CD4-positive, alpha-beta T cell (primary cell): ENCODE measurements at regions not wholly inside any gene's neighbourhood (a gene's known extent, or its start where the extent isn't known, plus 50 kb on each side); places are given as distances from the start of the nearest gene placed in this dataset.

Experiments
- ATAC-seq: fragments of 200-7000 bp; cut with Tn5 transposase; one replicate; pipeline ENCODE4 v1.10.0; 2022; ENCODE audit warnings: mild to moderate bottlenecking; ENCODE audit not compliant: poor library complexity
- CTCF ChIA-PET: fragments of 350-600 bp; sonication (Branson Sonifier 250); formaldehyde crosslinking; loops from one replicate; lab custom pipeline; 2021; ENCODE audit warnings: antibody characterized with exemption, inconsistent platforms; lab: Charles Lee
- POLR2A ChIA-PET: fragments of 350-600 bp; sonication (Branson Sonifier 250); formaldehyde crosslinking; loops from one replicate; lab custom pipeline; 2021; ENCODE audit warnings: antibody characterized with exemption, inconsistent platforms; lab: Charles Lee
- DNase-seq, 14 experiments: peaks; one replicate each; pipeline ENCODE4 v3.0.0-alpha.2; 2013 to 2020; ENCODE audit warnings: mixed read lengths in 2 of 14
- H3K27ac ChIP-seq, 2 donors: one replicate each; pipeline versions ENCODE4 v1.5.1 to v1.7.0; 2013; ENCODE audit warnings: low read length in 2 of 2, low read depth in 1 of 2, mild to moderate bottlenecking in 1 of 2
- H3K27me3 ChIP-seq, 2 experiments: 1 replicate in 1 of 2; 2 replicates in 1 of 2; pipeline versions ENCODE4 v1.6.1 to v1.7.0; 2013; ENCODE audit warnings: low read length in 2 of 2, control low read depth in 1 of 2, mild to moderate bottlenecking in 1 of 2, moderate library complexity in 1 of 2; ENCODE audit not compliant: insufficient read depth in 2 of 2, control insufficient read depth in 1 of 2
- H3K36me3 ChIP-seq: one replicate; pipeline ENCODE4 v1.6.1; 2013; ENCODE audit warnings: low read length, control low read depth; ENCODE audit not compliant: insufficient read depth
- H3K4me1 ChIP-seq: one replicate; pipeline ENCODE4 v1.6.1; 2013; ENCODE audit warnings: low read length, control low read depth; ENCODE audit not compliant: insufficient read depth
- H3K4me3 ChIP-seq: one replicate; pipeline ENCODE4 v1.5.1; 2013; ENCODE audit warnings: mild to moderate bottlenecking, low read length, moderate library complexity
- H3K9me3 ChIP-seq, 2 experiments: 1 replicate in 1 of 2; 2 replicates in 1 of 2; pipeline versions ENCODE4 v1.6.1 to v1.7.0; 2013; ENCODE audit warnings: low read length in 2 of 2, mild to moderate bottlenecking in 2 of 2, control low read depth in 1 of 2, moderate library complexity in 1 of 2; ENCODE audit not compliant: control insufficient read depth in 1 of 2, insufficient read depth in 1 of 2
- H3K27ac Mint-ChIP-seq: one replicate; pipeline ENCODE4 v1.8.0; 2020; ENCODE audit warnings: mixed read lengths
- H3K27me3 Mint-ChIP-seq: one replicate; pipeline ENCODE4 v1.8.0; 2021; ENCODE audit warnings: mixed read lengths
- H3K36me3 Mint-ChIP-seq: one replicate; pipeline ENCODE4 v1.8.0; 2021; ENCODE audit warnings: low read depth, mixed read lengths
- H3K4me1 Mint-ChIP-seq: one replicate; pipeline ENCODE4 v1.8.0; 2021; ENCODE audit warnings: low read depth, mixed read lengths
- H3K4me3 Mint-ChIP-seq: one replicate; pipeline ENCODE4 v1.8.0; 2020; ENCODE audit warnings: mild to moderate bottlenecking, mixed read lengths
- H3K9me3 Mint-ChIP-seq: one replicate; pipeline ENCODE4 v1.8.0; 2020; ENCODE audit warnings: mixed read lengths
- CTCF ChIP-seq: fragments of 200-600 bp; IDR thresholded peaks from one replicate; pipeline ENCODE4 v1.8.0; 2022; ENCODE audit warnings: antibody characterized with exemption, mild to moderate bottlenecking
- intact Hi-C, 2 experiments: fragments of 100-400 bp; cut with DNase I in 1 of 2; cut with micrococcal nuclease in 1 of 2; formaldehyde crosslinking; loops; one replicate each; pipeline versions ENCODE4 v1.15.1 to v1.9.0; 2023 to 2025; cut with DNase I, micrococcal nuclease

GRCh38 chr13:105509981-105510762 lies 1025.3 kb downstream of the EFNB2 start:
- no peak overlapping the region for H3K4me3 Mint-ChIP-seq
- no peak for ATAC-seq
- H3K27ac Mint-ChIP-seq: no peak overlapping the region
- Histone ChIP-seq H3K27me3 (no peaks in the 10 kb centered on the region), H3K4me3 (no peak overlapping the region), H3K4me1 (no peaks in the 10 kb centered on the region), H3K27ac (no peak overlapping the region), H3K36me3 (no peaks in the 10 kb centered on the region), H3K9me3 (peaks cover 0 to 5% of the 10 kb centered on the region in 2 experiments)
- no peaks in the 10 kb centered on the region for H3K9me3 Mint-ChIP-seq
- peaks cover 3% of the 10 kb centered on the region for H3K27me3 Mint-ChIP-seq
- POLR2A ChIA-PET: no interaction called here
- no peak for DNase-seq
- intact Hi-C loops: no loop called here
- H3K4me1 Mint-ChIP-seq: no peaks in the 10 kb centered on the region
- CTCF ChIA-PET: no interaction called here
- no peaks in the 10 kb centered on the region for H3K36me3 Mint-ChIP-seq
- TF ChIP-seq CTCF: no peak

- ATAC-seq (no peak), DNase-seq (no peak)
- ChIA-PET POLR2A (no interaction called here), CTCF (no interaction called here)
- H3K36me3 Mint-ChIP-seq: no peaks in the 10 kb centered on the region
- no peak overlapping the region for H3K4me3 Mint-ChIP-seq
- H3K27ac Mint-ChIP-seq: no peak overlapping the region
- intact Hi-C loops: no loop called here
- H3K9me3 ChIP-seq: no peaks in the 10 kb centered on the region
- no peaks in the 10 kb centered on the region for H3K27me3 ChIP-seq
- no peaks in the 10 kb centered on the region for H3K4me1 Mint-ChIP-seq
- TF ChIP-seq CTCF: no peak
- H3K36me3 ChIP-seq: no peaks in the 10 kb centered on the region
- H3K9me3 Mint-ChIP-seq: no peaks in the 10 kb centered on the region
- no peak overlapping the region for H3K4me3 ChIP-seq
- H3K27me3 Mint-ChIP-seq: no peaks in the 10 kb centered on the region
- H3K27ac ChIP-seq: no peak overlapping the region
- H3K4me1 ChIP-seq: no peaks in the 10 kb centered on the region
Observed at GRCh38 chr13:105506463-105506862, 1029.0 kb downstream of the EFNB2 start.

- H3K27me3 ChIP-seq: no peaks in the 10 kb centered on the region
- ATAC-seq (no peak), DNase-seq (no peak)
- intact Hi-C loops: no loop called here
- H3K4me1 ChIP-seq: no peaks in the 10 kb centered on the region
- Mint-ChIP-seq H3K36me3 (no peaks in the 10 kb centered on the region), H3K9me3 (no peaks in the 10 kb centered on the region), H3K27ac (no peak overlapping the region), H3K27me3 (no peaks in the 10 kb centered on the region), H3K4me1 (no peaks in the 10 kb centered on the region), H3K4me3 (no peak overlapping the region)
- ChIA-PET CTCF (no interaction called here), POLR2A (no interaction called here)
- H3K36me3 ChIP-seq: no peaks in the 10 kb centered on the region
- H3K9me3 ChIP-seq: no peaks in the 10 kb centered on the region
- no peak overlapping the region for H3K27ac ChIP-seq
- no peak for TF ChIP-seq CTCF
- H3K4me3 ChIP-seq: no peak overlapping the region
Observed at GRCh38 chr13:105502193-105502592, 1033.3 kb downstream of the EFNB2 start.
